Activated CD4-positive, alpha-beta T cell treated with anti-CD3 and anti-CD28 coated beads, Interleukin-2, amount 10 ng/mL, durations not matched to agents 7 days and 5 days (primary cell): ENCODE measurements at regions not wholly inside any gene's neighbourhood (a gene's known extent, or its start where the extent isn't known, plus 50 kb on each side); places are given as distances from the start of the nearest gene placed in this dataset.

Experiments used
- CTCF ChIA-PET: fragments of 350-600 bp; sonication (Branson Sonifier 250); formaldehyde crosslinking; loops from one replicate; lab custom pipeline; 2021; ENCODE audit warnings: antibody characterized with exemption; lab: Charles Lee
- POLR2A ChIA-PET: fragments of 350-600 bp; sonication (Branson Sonifier 250); formaldehyde crosslinking; loops from one replicate; lab custom pipeline; 2021; ENCODE audit warnings: antibody characterized with exemption; lab: Charles Lee
- DNase-seq: peaks from one replicate; pipeline ENCODE4 v3.0.0-alpha.2; 2020
- H3K27ac Mint-ChIP-seq: one replicate; pipeline ENCODE4 v1.8.0; 2021; ENCODE audit warnings: mild to moderate bottlenecking, moderate library complexity, mixed read lengths
- H3K27me3 Mint-ChIP-seq: one replicate; pipeline ENCODE4 v1.8.0; 2021; ENCODE audit warnings: mixed read lengths
- H3K36me3 Mint-ChIP-seq: one replicate; pipeline ENCODE4 v1.8.0; 2021; ENCODE audit warnings: low read depth, mixed read lengths
- H3K4me1 Mint-ChIP-seq: one replicate; pipeline ENCODE4 v1.8.0; 2021; ENCODE audit warnings: mixed read lengths
- H3K4me3 Mint-ChIP-seq: one replicate; pipeline ENCODE4 v1.8.0; 2021; ENCODE audit warnings: mild to moderate bottlenecking, moderate library complexity, mixed read lengths
- H3K9me3 Mint-ChIP-seq: one replicate; pipeline ENCODE4 v1.8.0; 2021; ENCODE audit warnings: mixed read lengths

DNA sequence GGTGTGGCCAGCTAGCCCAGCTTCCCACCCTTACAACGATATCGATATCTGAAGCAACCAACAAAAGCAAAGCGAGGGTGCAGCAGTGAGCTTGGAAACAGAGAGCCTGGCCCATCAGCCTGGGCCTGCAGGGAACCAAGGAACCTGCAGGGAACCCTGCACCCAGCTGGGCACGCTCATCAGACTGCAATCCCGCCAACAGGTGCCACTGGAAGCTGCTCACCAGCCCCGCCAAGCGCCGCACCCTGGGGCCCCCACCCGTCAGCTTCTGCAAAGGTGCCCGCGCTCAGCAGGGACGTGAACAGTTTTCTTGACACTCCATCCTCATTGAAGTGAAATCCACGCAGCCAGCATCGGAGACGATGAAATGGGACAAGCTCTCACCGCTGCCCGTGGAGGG, 250.7 kb downstream of the RBFOX3 start:
- no peak overlapping the region for H3K4me3 Mint-ChIP-seq
- H3K27me3 Mint-ChIP-seq = no peaks in the 10 kb centered on the region
- CTCF ChIA-PET = no interaction called here
- no peaks in the 10 kb centered on the region for H3K9me3 Mint-ChIP-seq
- H3K4me1 Mint-ChIP-seq = no peaks in the 10 kb centered on the region
- POLR2A ChIA-PET = no interaction called here
- no peak overlapping the region for H3K27ac Mint-ChIP-seq
- H3K36me3 Mint-ChIP-seq = no peaks in the 10 kb centered on the region
- no peak for DNase-seq

DNA sequence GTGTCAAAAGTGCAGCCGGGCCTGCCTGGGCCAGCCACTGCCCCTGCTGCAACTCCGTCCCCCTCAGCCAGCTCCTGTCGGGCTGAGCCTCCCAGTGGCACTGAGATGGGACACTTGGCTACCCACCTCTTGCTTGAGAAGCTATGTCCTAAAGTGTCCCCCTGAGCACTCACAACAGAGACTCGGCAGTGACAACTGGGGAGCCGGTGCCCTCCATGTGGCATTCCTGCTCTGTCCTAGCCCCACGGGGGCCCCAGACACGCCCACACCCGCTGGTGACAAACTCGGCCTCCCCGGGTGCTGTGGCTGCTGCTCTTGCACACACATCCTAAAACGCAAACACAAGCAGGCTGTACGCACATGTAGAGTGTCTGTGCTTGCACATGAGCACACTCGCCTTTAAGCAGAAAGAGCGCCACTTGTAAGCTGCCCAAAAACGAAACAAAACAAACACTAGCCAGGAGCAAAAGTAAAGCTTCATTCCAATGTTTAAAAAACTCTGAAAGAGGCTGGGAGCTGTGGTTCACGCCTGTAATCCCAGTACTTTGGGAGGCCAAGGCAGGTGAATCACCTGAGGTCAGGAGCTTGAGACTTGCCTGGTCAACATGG, 253.9 kb downstream of the RBFOX3 start:
- Mint-ChIP-seq H3K36me3 (no peaks in the 10 kb centered on the region), H3K4me1 (no peaks in the 10 kb centered on the region), H3K27me3 (no peaks in the 10 kb centered on the region), H3K4me3 (no peak overlapping the region), H3K27ac (no peak overlapping the region), H3K9me3 (peaks cover 5% of the 10 kb centered on the region)
- ChIA-PET CTCF (interaction anchor here (1.2 kb wide), 1 partner anchor 37 kb away, joined by 3 read pairs; no protein-coding TSS in a partner anchor), POLR2A (no interaction called here)
- DNase-seq = no peak

DNA sequence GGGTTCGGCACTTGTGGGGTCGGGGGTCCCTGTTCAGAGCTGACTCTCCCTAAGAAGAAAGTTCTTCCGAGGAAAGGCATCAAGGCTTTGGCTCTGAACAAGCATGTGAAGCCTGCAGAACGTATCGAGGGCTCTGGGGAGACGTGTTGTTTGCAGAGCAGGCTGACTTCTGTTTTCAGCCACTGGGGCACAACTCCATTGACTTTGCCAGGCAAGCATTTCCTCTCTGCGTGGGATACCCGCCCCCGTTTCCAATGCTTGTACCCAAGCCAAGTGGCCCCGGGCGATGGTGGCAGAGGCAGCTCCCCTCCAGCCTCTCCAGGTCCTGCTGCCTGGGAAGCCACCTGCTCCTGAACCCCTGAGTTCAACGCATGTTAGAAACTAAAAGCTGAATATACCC, 255.7 kb downstream of the RBFOX3 start:
- Mint-ChIP-seq H3K36me3 (no peaks in the 10 kb centered on the region), H3K27ac (no peak overlapping the region), H3K9me3 (peaks cover 5% of the 10 kb centered on the region), H3K27me3 (no peaks in the 10 kb centered on the region), H3K4me1 (no peaks in the 10 kb centered on the region), H3K4me3 (no peak overlapping the region)
- ChIA-PET POLR2A (no interaction called here), CTCF (no interaction called here)
- no peak for DNase-seq

DNA sequence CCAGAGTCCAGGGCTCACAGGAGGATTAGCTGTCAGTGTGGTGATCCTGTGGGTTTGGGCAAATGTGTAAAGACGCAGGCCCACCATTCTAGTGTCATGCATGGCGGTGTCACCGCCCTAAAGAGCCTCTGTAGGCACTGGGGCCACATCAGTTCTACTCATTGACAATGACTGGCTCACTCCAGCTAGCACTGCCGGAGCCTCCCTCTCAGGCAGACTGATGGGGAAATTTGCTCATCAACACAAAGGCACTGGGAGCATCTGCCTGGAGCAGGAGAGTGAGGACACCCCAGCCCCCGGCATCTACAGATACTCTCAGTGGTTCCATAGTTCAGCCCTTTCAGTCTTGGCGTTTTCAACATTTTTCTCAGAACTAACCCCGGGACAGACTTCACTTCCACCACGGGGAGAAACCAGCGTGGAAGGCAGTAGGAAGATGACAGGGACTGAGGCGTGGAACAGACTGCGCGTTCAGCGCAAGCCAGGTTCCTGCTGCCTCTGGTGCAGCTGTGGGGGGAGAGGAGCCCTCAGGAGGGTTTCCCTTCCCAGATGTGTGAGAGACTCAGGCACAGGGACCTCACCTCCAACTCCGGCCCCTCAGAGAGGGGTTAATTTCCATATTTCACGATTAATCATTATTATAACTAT, 256.6 kb downstream of the RBFOX3 start:
- POLR2A ChIA-PET = no interaction called here
- H3K27ac Mint-ChIP-seq = no peak overlapping the region
- H3K9me3 Mint-ChIP-seq = peaks cover 5% of the 10 kb centered on the region
- H3K36me3 Mint-ChIP-seq = no peaks in the 10 kb centered on the region
- no peak for DNase-seq
- no peaks in the 10 kb centered on the region for H3K4me1 Mint-ChIP-seq
- no peaks in the 10 kb centered on the region for H3K27me3 Mint-ChIP-seq
- CTCF ChIA-PET = no interaction called here
- no peak overlapping the region for H3K4me3 Mint-ChIP-seq

DNA sequence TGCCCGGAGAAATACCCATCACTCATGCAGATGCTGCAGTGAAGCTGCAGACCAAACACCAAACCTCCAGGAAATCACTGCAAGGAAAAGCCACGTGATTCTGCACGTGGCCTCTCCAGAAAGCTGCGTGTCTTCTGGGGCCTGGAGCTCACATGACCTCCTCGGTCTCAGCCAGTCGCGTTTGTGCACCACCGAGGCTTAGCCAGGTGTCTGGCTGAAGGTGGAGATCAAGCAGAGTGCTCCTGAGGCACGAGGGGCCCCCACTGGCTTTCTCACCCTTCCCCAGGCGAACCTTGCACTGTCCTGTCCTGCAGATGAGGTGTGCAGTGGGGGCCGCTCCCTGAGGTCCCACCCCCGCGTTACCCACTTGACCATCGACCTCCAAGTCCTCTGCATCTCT, 257.3 kb downstream of the RBFOX3 start:
- no peak overlapping the region for H3K4me3 Mint-ChIP-seq
- no peak overlapping the region for H3K27ac Mint-ChIP-seq
- H3K4me1 Mint-ChIP-seq = no peaks in the 10 kb centered on the region
- DNase-seq = no peak
- H3K9me3 Mint-ChIP-seq = peaks cover 5% of the 10 kb centered on the region
- no peaks in the 10 kb centered on the region for H3K36me3 Mint-ChIP-seq
- CTCF ChIA-PET = no interaction called here
- POLR2A ChIA-PET = no interaction called here
- no peaks in the 10 kb centered on the region for H3K27me3 Mint-ChIP-seq

DNA sequence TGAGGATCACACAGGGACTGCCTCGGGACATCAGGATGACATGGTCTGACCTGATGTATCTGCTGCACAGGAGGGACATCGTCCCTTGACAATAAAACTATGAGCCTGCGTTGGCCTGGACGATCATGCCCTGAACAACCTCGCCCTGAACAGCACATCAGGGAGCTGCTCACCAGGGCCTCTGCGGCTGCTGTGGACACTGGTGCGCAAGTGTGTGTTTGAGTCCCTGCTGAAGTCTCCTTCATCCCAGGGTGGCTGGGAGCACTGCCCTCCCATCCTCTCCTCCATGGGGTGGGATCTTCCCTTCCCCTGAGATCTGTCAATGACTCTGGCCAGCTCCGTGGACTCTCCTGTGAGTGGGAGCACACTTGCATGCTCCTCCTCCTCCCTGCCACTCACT, 257.8 kb downstream of the RBFOX3 start:
- POLR2A ChIA-PET = no interaction called here
- Mint-ChIP-seq H3K9me3 (peaks cover 5% of the 10 kb centered on the region), H3K4me3 (no peak overlapping the region), H3K27me3 (no peaks in the 10 kb centered on the region), H3K36me3 (no peaks in the 10 kb centered on the region), H3K27ac (no peak overlapping the region), H3K4me1 (no peaks in the 10 kb centered on the region)
- no peak for DNase-seq
- CTCF ChIA-PET = no interaction called here

DNA sequence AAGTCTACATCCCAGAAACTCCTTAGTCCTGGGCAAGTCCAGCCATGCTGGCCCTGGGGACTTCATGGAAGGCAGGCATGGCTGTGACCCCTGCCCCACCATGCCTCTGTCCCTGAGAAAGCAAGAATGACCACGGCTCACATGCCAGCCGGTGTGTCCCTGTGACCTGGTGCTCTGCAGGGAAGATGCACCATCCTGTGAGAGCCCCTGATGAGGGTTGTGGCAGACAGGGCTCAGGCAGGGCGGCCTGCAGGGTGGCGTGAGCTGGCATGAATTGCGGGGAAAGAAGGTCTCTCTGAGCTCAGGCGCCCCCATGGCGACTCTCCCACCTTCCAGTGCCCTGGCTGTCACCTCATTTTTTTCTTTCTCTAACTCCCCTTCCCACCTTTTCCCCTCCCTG, 260.3 kb downstream of the RBFOX3 start:
- CTCF ChIA-PET = no interaction called here
- DNase-seq = no peak
- Mint-ChIP-seq H3K27me3 (peaks cover 14% of the 10 kb centered on the region), H3K4me1 (no peaks in the 10 kb centered on the region), H3K9me3 (peaks cover 5% of the 10 kb centered on the region), H3K4me3 (no peak overlapping the region), H3K27ac (no peak overlapping the region), H3K36me3 (no peaks in the 10 kb centered on the region)
- POLR2A ChIA-PET = no interaction called here

DNA sequence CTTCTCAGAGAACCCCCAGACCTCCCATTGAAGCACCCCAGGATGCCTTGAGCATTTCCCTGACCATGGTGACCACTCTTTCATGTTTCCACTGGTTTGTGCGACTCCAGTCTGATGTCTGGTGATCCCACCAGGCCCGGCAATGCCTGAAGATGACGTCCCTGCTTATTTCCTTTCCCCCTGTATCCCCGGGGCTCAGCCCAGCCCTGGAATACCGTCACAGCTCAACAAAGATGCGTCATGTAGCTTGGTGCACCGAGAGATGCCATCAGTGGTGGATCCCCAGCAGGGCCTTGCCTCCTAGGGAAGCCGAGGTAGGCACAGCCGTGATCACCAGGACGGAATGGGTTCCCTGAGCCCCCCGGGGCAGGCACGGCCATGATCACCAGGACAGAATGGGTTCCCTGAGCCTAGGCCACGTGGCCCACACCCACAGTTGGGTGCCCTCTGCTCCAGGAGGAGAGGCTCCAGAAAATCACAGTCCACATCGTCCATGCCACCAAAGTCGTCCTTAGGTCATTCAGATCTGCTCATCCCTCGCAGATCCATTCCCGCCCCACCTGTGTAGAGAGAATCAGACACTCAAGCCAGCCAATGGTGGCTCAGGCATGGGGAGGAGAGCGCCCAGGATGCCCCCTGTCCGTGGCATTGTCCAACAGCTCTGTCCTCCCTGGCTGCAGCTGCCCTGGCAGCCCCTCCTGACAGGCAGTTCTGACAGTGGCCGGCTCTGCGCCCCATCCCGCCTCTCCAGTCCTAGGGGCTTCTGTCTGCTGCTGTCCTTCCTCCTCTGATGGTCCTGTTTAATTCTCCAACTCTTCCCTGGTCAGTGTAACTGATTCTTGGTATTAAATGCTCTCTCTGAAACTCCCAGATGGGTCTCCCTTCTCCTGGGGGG, 261.1 kb downstream of the RBFOX3 start:
- Mint-ChIP-seq H3K4me3 (no peak overlapping the region), H3K9me3 (peaks cover 5% of the 10 kb centered on the region), H3K36me3 (no peaks in the 10 kb centered on the region), H3K4me1 (no peaks in the 10 kb centered on the region), H3K27ac (no peak overlapping the region), H3K27me3 (peaks cover 18% of the 10 kb centered on the region)
- ChIA-PET POLR2A (no interaction called here), CTCF (no interaction called here)
- no peak for DNase-seq

DNA sequence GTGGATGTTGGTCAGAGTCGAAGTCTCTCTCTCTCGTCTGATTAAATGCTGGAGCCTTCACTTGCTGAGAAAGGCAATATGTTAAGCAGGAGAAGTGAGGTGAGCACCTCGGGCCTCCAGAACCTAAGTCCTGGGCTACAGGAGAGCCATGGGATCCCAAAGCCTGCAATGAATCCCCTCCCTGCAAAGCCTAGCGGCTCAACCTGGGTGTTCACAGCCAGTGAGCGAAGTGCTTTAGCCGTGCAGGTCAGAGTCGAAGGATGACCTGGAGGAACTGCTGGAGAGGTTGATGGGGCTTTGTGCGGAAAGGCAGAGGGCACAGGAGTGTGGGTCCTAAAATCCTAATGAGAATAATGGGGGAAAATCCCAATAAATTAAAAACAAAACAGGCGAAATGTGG, 267.8 kb downstream of the ENGASE start:
- Mint-ChIP-seq H3K9me3 (no peaks in the 10 kb centered on the region), H3K36me3 (no peaks in the 10 kb centered on the region), H3K27ac (no peak overlapping the region), H3K4me3 (no peak overlapping the region), H3K4me1 (no peaks in the 10 kb centered on the region), H3K27me3 (peaks cover 19% of the 10 kb centered on the region)
- ChIA-PET POLR2A (no interaction called here), CTCF (no interaction called here)
- no peak for DNase-seq

DNA sequence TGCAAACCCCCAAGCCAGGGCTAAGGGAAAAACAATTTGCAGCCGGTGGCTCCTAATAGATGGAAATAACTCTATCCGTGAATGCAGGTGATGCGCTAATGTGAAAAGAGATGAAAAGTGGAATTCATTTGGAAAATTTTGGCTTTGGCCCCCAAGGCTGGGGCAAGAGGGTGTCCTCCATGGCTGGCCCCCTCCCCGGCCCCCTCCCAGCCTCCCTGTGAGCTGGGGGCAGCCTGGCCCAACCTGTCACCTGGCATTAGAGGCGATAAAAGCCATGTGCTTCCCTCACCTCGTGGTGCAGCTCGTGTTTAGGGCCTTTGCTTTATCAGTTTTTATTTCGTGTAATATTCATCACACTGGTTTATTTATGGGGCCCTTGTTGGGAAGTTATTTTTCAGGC, 267.2 kb downstream of the ENGASE start:
- Mint-ChIP-seq H3K4me1 (no peaks in the 10 kb centered on the region), H3K36me3 (no peaks in the 10 kb centered on the region), H3K27me3 (peaks cover 13% of the 10 kb centered on the region), H3K27ac (no peak overlapping the region), H3K4me3 (no peak overlapping the region), H3K9me3 (no peaks in the 10 kb centered on the region)
- DNase-seq = no peak
- ChIA-PET CTCF (no interaction called here), POLR2A (no interaction called here)

DNA sequence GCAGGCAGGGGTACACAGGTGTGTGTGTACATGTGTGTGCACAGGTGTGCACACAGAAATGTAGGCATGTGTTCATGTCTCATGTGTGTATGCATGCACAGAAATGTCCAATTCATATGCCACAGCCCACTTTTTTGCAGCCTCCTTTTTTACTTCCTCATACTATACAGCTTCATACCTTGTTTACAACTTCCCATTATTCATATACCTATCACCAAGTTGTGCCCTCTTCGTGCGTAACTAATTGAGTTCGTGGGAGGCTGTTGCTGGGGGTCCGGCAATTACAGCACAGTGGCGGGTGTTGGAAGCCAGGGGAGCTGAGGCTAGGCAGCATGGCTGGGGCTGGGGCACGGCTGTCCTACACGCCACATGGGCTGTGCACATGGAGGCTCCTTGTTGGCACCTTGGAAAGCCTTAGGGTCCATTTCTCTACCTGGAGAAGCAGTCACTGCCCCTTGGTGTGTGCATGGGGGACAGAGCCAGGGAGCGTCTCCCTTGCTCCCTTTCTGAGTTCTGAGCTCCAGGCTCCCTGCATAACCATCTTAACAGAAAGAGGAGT, 266.7 kb downstream of the ENGASE start:
- H3K4me1 Mint-ChIP-seq = no peaks in the 10 kb centered on the region
- no peak overlapping the region for H3K4me3 Mint-ChIP-seq
- peaks cover 10% of the 10 kb centered on the region for H3K27me3 Mint-ChIP-seq
- ChIA-PET CTCF (no interaction called here), POLR2A (no interaction called here)
- no peak for DNase-seq
- H3K36me3 Mint-ChIP-seq = no peaks in the 10 kb centered on the region
- H3K9me3 Mint-ChIP-seq = no peaks in the 10 kb centered on the region
- H3K27ac Mint-ChIP-seq = no peak overlapping the region

DNA sequence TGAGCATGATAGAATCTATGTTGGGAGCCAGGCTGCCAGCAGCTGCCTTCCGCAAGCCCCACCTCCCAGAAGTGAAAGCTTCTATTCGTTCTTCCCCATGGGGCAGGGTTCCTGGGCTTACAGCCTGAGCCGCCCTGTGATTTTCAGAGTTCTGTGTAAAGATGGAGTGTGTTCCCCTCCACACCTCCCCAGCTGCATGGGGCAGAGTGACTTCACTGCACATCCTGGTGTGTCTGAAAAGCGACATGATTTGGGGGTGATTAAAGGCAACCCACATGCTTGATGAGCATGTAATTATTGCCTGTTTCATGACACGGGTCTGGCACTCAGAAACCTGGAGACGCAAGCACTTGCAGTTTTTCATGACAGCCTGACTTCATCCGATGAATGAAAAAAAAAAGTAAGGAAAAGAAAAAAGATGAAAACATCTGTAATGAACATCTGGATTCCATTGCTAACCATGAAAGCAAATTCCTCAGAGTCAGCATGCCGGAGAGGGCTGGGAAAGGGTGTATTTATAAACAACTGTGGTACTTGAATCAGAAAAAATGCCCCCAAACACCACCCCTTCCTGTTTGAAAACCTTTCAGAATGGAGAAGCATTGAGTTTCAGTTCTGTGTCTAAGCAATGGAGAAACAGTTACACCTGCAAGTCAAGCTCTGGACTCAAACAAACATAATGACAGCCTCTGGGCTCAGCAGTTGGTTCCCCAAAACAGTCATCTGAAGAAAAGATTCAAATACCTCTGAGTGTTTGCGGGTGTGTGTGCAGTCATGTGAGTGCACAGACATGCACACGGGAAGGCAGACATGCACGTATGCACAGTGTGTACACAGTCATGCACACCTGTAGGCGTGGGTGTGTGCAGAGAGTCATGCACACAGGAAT, 266.0 kb downstream of the ENGASE start:
- no peaks in the 10 kb centered on the region for H3K4me1 Mint-ChIP-seq
- H3K27me3 Mint-ChIP-seq = peaks cover 8% of the 10 kb centered on the region
- no peak for DNase-seq
- H3K36me3 Mint-ChIP-seq = no peaks in the 10 kb centered on the region
- H3K9me3 Mint-ChIP-seq = no peaks in the 10 kb centered on the region
- no peak overlapping the region for H3K4me3 Mint-ChIP-seq
- ChIA-PET CTCF (no interaction called here), POLR2A (no interaction called here)
- no peak overlapping the region for H3K27ac Mint-ChIP-seq
